Neural crest cell (in vitro differentiated cells): ENCODE measurements at regions not wholly inside any gene's neighbourhood (a gene's known extent, or its start where the extent isn't known, plus 50 kb on each side); places are given as distances from the start of the nearest gene placed in this dataset.

ENCODE experiments used
- DNase-seq: peaks from one replicate; pipeline ENCODE4 v3.0.0; 2021; ENCODE audit warnings: low read depth, mixed read lengths, low spot score
- H3K27ac Mint-ChIP-seq: one replicate; pipeline ENCODE4 v1.8.0; 2021; ENCODE audit warnings: mild to moderate bottlenecking, mixed read lengths; ENCODE audit not compliant: unreplicated experiment
- H3K27me3 Mint-ChIP-seq: 2 replicates; pipeline ENCODE4 v1.8.0; 2021; ENCODE audit warnings: low read depth, mild to moderate bottlenecking, mixed read lengths
- H3K36me3 Mint-ChIP-seq: 2 replicates; pipeline ENCODE4 v1.8.0; 2021; ENCODE audit warnings: low read depth, mild to moderate bottlenecking, mixed read lengths
- H3K4me1 Mint-ChIP-seq: 2 replicates; pipeline ENCODE4 v1.8.0; 2021; ENCODE audit warnings: mixed read lengths
- H3K4me3 Mint-ChIP-seq: one replicate; pipeline ENCODE4 v1.8.0; 2021; ENCODE audit warnings: mild to moderate bottlenecking, mixed read lengths
- H3K9me3 Mint-ChIP-seq: 2 replicates; pipeline ENCODE4 v1.8.0; 2021; ENCODE audit warnings: mixed read lengths
- CTCF ChIP-seq: fragments of 200-600 bp; sonication (generic); conservative IDR thresholded peaks from 2 replicates; pipeline ENCODE4 v1.5.0; 2021; ENCODE audit warnings: antibody characterized with exemption, mild to moderate bottlenecking

- H3K9me3 Mint-ChIP-seq = peaks cover 4% of the 10 kb centered on the region
- no peak for TF ChIP-seq CTCF
- DNase-seq = no peak
- no peaks in the 10 kb centered on the region for H3K27me3 Mint-ChIP-seq
- H3K4me3 Mint-ChIP-seq = no peak overlapping the region
- peaks cover 3% of the 10 kb centered on the region for H3K36me3 Mint-ChIP-seq
- no peaks in the 10 kb centered on the region for H3K4me1 Mint-ChIP-seq
- H3K27ac Mint-ChIP-seq = peak overlapping the region; percentile 74
These were observed 104.4 kb downstream of the C6orf118 start for GRCh38 chr6:165204807-165205545.

- TF ChIP-seq CTCF = no peak
- Mint-ChIP-seq H3K4me3 (no peak overlapping the region), H3K27ac (no peak overlapping the region), H3K27me3 (no peaks in the 10 kb centered on the region), H3K36me3 (peaks cover 7% of the 10 kb centered on the region), H3K4me1 (no peaks in the 10 kb centered on the region), H3K9me3 (peaks cover 7% of the 10 kb centered on the region)
- DNase-seq = no peak
These were observed 109.2 kb downstream of the C6orf118 start for GRCh38 chr6:165200178-165200577.

- H3K4me3 Mint-ChIP-seq = no peak overlapping the region
- peaks cover 14% of the 10 kb centered on the region for H3K36me3 Mint-ChIP-seq
- no peaks in the 10 kb centered on the region for H3K4me1 Mint-ChIP-seq
- no peaks in the 10 kb centered on the region for H3K27me3 Mint-ChIP-seq
- H3K27ac Mint-ChIP-seq = no peak overlapping the region
- no peak for DNase-seq
- peaks cover 8% of the 10 kb centered on the region for H3K9me3 Mint-ChIP-seq
- TF ChIP-seq CTCF = no peak
These were observed 117.9 kb downstream of the C6orf118 start for GRCh38 chr6:165191461-165191860.

GRCh38 chr6:165186441-165187205 is 122.8 kb downstream of the C6orf118 start:
- no peak for TF ChIP-seq CTCF
- peak overlapping the region; percentile 51 for H3K27ac Mint-ChIP-seq
- H3K9me3 Mint-ChIP-seq = peaks cover 13% of the 10 kb centered on the region
- H3K36me3 Mint-ChIP-seq = peaks cover 8% of the 10 kb centered on the region
- peaks cover 14% of the 10 kb centered on the region for H3K4me1 Mint-ChIP-seq
- no peak overlapping the region for H3K4me3 Mint-ChIP-seq
- no peak for DNase-seq
- H3K27me3 Mint-ChIP-seq = no peaks in the 10 kb centered on the region

- Mint-ChIP-seq H3K9me3 (peaks cover 11% of the 10 kb centered on the region), H3K4me3 (no peak overlapping the region), H3K27ac (no peak overlapping the region), H3K27me3 (no peaks in the 10 kb centered on the region), H3K4me1 (peaks cover 14% of the 10 kb centered on the region), H3K36me3 (peaks cover 8% of the 10 kb centered on the region)
- no peak for TF ChIP-seq CTCF
- no peak for DNase-seq
These were observed 123.4 kb downstream of the C6orf118 start for GRCh38 chr6:165186041-165186440.
